Right forelimb (tissue), 1 donor: ENCODE measurements at regions not wholly inside any gene's neighbourhood (a gene's known extent, or its start where the extent isn't known, plus 50 kb on each side); places are given as distances from the start of the nearest gene placed in this dataset.
"Not testable (repeated sequence)": the region's sequence is repeated elsewhere in the genome, so short reads cannot be mapped to it uniquely, and the experiment has no call there.

ENCODE experiments used
- DNase-seq: peaks from one replicate; pipeline ENCODE4 v3.0.0-alpha.2; 2018

GRCh38 chr12:91493308-91493707 is 310.7 kb upstream of the DCN start:
- no peak for DNase-seq

DNA sequence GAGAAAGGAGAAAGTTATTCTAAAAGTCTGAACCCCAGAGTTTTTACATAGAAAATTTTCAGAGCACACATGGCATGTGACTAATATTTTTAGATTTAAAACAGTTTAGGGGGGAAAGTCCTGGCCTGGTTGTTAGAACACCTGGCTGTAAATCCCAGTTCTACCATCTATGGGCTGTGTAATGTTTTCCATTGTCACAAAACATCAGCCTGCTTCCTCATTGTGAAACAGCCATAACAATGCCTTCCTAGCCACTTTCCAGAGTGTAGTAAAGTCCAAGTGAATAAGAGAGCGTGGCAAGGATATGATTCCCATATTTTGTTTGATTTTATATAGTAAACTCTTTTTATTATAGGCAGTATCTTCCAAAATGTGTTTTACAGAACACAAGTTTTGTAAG is 310.0 kb upstream of the DCN start:
- no peak for DNase-seq

- no peak for DNase-seq
Measured at GRCh38 chr12:91490667-91491311, 308.2 kb upstream of the DCN start.

DNA sequence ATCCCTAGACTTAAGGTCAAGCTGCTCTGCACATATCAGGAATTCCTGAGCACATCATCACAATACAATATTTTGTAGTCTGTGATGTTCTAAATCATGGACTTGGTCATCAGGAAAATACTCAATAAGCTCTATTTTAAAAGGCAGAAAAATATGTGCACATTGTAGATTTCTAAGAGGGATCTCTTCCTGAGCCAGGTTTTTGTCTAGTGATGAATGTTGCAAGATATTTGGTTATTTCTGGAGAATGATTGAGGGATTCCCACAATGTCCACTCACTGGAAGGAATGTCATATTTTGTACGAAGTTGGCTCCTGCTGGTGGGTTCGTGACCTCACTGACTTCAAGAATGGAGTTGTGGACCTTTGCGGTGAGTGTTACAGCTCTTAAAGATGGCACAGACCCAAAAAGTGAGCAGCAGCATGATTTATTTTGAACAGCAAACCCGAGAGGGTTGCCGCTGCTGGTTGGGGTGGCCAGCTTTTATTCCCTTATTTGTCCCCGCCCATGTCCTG is 300.9 kb upstream of the DCN start:
- no peak for DNase-seq

DNA sequence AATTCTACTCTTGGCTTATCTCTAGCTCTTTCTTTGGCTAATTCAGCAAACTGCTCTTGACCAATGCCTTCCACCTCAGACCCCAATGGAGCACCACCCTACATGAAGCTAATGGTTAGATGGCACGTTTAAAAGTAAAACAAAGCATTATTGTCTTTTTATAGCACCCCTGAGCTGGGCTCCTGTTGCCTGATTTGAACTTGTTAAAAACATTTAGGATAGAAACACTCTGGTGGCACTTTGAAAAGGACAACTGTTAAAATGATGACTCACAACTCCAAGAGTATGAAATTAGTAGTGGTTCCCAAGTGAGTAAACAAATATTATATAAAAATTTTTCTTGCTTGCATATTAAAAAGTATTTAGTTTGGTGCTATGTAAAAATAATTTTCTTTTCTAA is 299.6 kb upstream of the DCN start:
- DNase-seq = no peak

DNA sequence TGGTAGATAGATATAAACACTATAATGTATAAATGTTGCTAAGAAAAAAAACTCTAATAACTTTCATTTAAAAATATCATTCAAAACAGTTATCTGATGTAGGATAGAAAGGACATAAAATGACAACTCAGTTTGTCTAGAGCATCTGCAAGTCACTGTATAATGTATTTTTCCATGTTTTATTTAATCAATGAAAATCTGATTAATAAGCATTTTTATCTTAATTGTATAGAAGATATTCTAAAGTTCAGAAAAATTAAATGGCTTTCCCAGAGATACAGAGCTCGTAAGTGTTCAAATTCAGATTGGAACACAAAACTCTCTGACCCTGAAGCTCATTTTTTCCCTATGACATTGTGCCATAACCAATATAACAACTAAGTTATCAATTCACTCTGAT is 295.9 kb upstream of the DCN start:
- no peak for DNase-seq

DNA sequence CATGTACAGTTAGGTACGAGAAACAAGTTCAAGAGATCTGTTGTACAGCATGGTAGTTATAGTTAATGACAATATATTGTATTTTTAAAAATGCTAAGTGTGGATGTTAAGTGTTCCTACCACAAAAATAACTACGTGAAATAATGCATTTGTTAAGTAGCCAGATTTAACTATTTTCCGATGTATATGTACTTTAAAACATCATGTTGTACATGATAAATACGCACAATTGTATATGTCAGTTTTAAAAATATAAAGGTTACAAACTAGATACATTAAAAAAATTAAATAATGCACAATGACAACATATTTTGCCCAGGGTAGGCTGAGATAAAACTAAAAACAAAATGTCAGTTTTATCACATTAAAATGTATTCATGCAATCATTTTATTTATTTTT is 285.1 kb upstream of the DCN start:
- no peak for DNase-seq

- DNase-seq = no peak
Measured at GRCh38 chr12:91461061-91461460, 278.4 kb upstream of the DCN start.

GRCh38 chr12:91460469-91460868 is 277.9 kb upstream of the DCN start:
- no peak for DNase-seq

- no peak for DNase-seq
Measured at GRCh38 chr12:91455321-91455720, 272.7 kb upstream of the DCN start.

DNA sequence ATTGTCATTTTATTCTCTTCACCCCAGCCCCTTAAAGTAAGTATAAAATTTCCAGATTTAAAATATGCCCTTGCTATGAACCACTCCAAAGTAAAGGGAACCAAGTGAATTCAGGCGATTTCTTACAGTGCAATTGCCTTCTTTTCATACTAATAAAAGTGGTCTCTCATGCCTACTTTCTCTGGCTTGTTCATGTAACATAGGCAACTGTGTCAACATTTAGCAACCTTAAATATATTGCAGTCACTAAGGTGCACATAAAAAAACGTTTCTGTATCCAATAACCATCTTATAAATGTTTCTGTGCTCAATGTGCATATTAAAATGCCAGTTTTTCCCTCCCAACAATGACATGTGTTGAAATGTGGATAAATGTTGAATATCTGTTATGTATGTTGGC is 271.6 kb upstream of the DCN start:
- no peak for DNase-seq

DNA sequence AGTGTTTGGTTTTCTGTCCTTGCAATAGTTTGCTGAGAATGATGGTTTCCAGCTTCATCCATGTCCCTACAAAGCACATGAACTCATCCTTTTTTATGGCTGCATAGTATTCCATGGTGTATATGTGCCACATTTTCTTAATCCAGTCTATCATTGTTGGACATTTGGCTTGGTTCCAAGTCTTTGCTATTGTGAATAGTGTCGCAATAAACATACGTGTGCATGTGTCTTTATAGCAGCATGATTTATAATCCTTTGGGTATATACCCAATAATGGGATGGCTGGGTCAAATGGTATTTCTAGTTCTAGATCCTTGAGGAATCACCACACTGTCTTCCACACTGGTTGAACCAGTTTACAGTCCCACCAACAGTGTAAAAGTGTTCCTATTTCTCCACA is 269.8 kb upstream of the DCN start:
- not testable (repeated sequence) for DNase-seq

DNA sequence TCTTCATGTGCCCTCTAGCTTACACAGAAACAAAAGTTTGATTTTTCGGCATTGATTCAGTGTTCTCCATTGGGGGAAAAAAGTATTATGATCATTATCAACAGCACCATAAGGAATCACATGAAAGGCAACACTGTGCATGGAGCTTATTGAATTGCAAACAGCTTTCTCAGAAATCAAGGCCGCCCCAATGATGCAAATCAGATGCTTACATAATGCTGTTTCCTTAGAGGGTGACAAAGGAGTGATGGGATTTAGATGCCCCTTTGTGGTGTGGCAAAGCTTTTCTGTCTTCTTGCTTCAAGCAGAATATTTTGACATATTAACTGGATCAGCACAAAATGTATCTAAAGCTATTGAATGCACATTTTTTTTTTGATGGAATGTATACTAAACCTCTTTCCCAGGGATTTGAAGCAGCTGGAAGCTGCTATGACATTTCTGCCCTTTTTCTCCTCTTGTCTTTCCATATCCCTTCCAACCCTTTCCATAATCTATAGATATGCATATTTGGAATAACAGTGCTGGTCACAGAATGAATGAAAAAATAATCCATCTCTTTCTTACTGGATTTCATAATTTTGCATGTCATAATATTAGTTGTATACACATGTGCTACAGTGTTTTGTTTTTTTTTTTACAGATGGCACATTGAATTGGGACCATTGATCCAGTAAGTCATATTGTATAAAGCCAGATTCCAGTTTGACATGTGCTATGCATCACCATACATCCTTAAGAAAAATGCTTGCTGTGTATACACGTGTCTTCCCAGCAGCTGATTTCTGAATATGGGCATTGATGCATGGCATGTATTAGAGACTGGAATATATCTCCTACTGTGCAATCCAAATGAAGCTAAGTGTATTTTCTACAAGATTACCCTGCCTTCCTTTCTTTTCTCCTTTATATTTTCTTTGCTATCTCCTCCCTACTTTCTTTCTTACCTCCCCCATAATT is 259.7 kb upstream of the DCN start:
- DNase-seq = no peak

DNA sequence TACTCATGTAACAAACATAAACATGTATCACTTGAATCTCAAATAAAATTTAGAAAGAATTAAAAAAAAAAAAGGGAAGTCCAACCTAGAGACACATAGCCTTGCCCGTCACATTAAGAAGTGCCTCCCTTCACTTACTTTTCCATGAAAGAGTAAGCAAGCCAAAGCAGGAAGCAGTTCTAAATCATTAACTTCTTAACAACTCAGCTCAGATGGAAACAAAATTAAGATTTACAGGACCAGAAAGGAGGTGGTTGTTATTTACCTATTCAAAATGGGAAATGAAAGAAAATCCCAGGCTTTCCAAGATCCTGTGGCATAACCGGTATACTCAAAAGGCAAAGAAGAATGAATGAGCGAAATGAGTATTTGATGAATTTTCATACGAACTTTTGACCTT is 258.6 kb upstream of the DCN start:
- DNase-seq = no peak

DNA sequence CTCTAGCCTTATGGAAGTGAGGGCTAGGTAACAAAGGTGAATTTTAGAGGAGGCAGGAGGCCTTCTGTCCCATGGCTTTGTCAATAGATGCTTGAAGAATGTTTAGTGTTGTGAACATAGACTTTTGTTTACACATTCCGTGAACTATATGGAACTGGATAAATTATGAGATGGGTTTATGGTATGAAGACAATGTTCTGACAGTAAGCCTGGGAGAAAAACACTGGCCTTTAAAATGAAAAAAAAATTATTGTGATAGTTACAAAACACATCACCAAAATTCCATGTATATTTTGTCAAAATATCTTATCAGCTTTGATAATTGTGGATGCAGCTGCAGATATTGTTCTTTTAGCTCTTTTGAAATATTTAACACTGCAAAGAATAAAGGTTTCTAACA is 251.5 kb upstream of the DCN start:
- no peak for DNase-seq

DNA sequence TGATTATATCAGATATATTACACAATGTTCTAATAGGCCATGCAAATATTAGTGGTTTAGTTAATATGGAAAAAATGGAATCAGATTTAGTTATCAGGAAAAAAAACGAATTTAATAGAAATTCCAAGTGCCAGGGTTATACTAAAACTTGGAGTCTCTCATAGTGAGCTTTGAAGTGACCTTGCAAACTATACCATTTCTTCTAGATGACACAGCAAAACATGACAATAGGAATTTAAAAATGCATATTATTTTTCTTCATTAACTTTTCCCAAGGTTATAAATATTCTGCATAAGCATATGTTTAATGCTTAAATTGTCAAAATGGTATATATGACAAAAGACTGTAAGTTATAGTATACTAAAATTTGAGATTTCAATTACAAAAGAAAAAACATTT is 250.1 kb upstream of the DCN start:
- no peak for DNase-seq

GRCh38 chr12:91432089-91432488 is 249.5 kb upstream of the DCN start:
- no peak for DNase-seq

- DNase-seq = no peak
Measured at GRCh38 chr12:91424506-91424905, 241.9 kb upstream of the DCN start.

DNA sequence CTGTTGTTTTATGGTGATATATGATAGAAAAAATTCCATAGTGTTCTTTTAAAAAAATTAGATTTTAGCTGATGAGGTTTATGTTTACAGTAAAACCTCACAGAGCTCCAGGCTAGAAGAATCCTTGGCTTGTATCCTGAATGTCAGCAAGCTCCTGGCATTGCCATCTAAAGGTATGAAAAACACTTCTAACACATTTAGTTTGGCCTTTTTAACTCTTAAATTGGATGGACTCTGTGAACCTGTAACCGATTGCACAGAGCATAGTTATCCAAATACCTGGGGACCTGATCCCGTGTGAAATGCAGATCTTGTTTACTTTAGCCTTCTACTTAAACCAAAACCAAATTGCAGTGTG is 241.1 kb upstream of the DCN start:
- no peak for DNase-seq

- DNase-seq = no peak
Measured at GRCh38 chr12:91422811-91423692, 240.4 kb upstream of the DCN start.

- DNase-seq = no peak
Measured at GRCh38 chr12:91422127-91422526, 239.5 kb upstream of the DCN start.

- DNase-seq = no peak
Measured at GRCh38 chr12:91419809-91420208, 237.2 kb upstream of the DCN start.
